Lower lobe of right lung (tissue), 2 donors: ENCODE measurements at regions not wholly inside any gene's neighbourhood (a gene's known extent, or its start where the extent isn't known, plus 50 kb on each side); places are given as distances from the start of the nearest gene placed in this dataset.

ENCODE experiments used
- ATAC-seq, 2 donors: fragments of 200-7000 bp; cut with Tn5 transposase; one replicate each; pipeline ENCODE4 v1.9.1; 2020 to 2022; ENCODE audit warnings: mild to moderate bottlenecking in 2 of 2, moderate library complexity in 2 of 2
- DNase-seq: peaks from one replicate; pipeline ENCODE4 v3.0.0-alpha.2; 2020
- H3K27ac ChIP-seq: fragments of 200-600 bp; one replicate; pipeline ENCODE4 v1.8.0; 2022
- H3K27me3 ChIP-seq: fragments of 200-600 bp; one replicate; pipeline ENCODE4 v1.8.0; 2022; ENCODE audit warnings: low read depth
- H3K36me3 ChIP-seq: fragments of 200-600 bp; one replicate; pipeline ENCODE4 v1.8.0; 2022; ENCODE audit warnings: mild to moderate bottlenecking
- H3K4me1 ChIP-seq: fragments of 200-600 bp; one replicate; pipeline ENCODE4 v1.8.0; 2022
- H3K4me3 ChIP-seq: fragments of 200-600 bp; one replicate; pipeline ENCODE4 v1.8.0; 2022; ENCODE audit warnings: mild to moderate bottlenecking
- H3K9me3 ChIP-seq: fragments of 200-600 bp; one replicate; pipeline ENCODE4 v1.8.0; 2022
- intact Hi-C: fragments of 100-400 bp; cut with DNase I; formaldehyde crosslinking; loops from one replicate; pipeline ENCODE4 v1.11.0; 2022
- TF ChIP-seq, protein P1 (sequence below): fragments of 200-600 bp; IDR thresholded peaks from one replicate; pipeline ENCODE4 v1.8.0; 2022; ENCODE audit warnings: antibody characterized with exemption, mild to moderate bottlenecking
- donor health status: DM: no; HTN: yes; CAD: no; lungs with severe emphysema.

DNA sequence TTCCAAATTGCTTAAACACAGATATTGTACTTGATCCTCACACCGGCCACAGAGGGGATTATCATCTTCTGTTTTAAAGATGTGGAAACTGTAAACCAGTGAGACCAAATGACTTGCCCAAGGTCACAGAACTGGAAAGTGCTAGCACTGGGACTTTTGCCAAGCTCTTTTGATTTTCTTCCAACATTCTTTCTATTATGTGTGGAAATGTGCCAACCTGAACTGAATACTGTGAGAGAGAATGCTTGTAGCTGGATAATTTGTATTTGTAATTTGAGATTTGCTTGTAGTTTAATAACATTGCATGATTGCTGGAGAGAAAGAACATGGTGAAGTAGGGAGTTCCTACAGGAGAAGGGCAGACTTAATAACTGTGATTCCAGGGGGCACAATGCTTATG lies 977.9 kb upstream of the NUDT12 start:
- DNase-seq (no peak), ATAC-seq (no peak)
- no peaks in the 10 kb centered on the region for H3K36me3 ChIP-seq
- H3K4me1 ChIP-seq = no peaks in the 10 kb centered on the region
- no peaks in the 10 kb centered on the region for H3K27me3 ChIP-seq
- H3K27ac ChIP-seq = no peak overlapping the region
- intact Hi-C loops = no loop called here
- no peak overlapping the region for H3K4me3 ChIP-seq
- no peaks in the 10 kb centered on the region for H3K9me3 ChIP-seq
- TF ChIP-seq, protein P1, sequence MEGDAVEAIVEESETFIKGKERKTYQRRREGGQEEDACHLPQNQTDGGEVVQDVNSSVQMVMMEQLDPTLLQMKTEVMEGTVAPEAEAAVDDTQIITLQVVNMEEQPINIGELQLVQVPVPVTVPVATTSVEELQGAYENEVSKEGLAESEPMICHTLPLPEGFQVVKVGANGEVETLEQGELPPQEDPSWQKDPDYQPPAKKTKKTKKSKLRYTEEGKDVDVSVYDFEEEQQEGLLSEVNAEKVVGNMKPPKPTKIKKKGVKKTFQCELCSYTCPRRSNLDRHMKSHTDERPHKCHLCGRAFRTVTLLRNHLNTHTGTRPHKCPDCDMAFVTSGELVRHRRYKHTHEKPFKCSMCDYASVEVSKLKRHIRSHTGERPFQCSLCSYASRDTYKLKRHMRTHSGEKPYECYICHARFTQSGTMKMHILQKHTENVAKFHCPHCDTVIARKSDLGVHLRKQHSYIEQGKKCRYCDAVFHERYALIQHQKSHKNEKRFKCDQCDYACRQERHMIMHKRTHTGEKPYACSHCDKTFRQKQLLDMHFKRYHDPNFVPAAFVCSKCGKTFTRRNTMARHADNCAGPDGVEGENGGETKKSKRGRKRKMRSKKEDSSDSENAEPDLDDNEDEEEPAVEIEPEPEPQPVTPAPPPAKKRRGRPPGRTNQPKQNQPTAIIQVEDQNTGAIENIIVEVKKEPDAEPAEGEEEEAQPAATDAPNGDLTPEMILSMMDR = no peak

DNA sequence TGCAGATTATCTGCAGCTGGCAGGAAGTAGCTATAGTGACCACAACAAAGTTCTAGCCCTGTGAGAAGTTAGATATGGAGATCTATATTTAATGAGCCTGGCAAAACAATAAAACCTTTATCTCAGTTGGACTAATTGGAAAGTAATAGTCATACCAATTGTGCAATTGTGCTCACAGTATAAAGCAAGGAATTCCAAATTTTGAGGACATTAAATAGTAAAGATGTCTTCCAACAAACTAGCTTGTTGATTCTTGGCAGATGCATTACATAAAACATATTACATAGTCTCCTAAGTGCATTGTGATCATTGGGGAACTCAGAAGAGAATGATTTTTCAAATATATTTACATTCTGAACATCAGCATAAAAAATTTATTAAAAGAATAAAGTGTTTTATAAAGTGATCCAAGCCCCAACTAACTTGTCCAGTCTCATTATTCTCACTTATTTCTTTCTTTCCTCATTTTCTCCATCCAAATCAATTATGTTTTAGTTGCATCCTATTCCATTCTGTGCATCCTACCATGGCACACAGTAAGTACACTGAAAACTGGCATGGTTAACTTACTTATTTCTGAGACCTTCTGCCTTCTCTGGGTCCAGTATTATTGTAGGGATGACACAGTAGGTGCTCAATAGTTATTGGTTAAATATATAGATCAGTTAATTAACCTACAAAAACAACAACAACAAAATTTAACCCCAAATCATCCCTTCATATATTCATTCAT lies 977.2 kb upstream of the NUDT12 start:
- TF ChIP-seq, protein P1 = no peak
- Histone ChIP-seq H3K36me3 (no peaks in the 10 kb centered on the region), H3K4me3 (no peak overlapping the region), H3K9me3 (no peaks in the 10 kb centered on the region), H3K27me3 (no peaks in the 10 kb centered on the region), H3K27ac (no peak overlapping the region), H3K4me1 (no peaks in the 10 kb centered on the region)
- intact Hi-C loops = no loop called here
- DNase-seq (no peak), ATAC-seq (no peak)

DNA sequence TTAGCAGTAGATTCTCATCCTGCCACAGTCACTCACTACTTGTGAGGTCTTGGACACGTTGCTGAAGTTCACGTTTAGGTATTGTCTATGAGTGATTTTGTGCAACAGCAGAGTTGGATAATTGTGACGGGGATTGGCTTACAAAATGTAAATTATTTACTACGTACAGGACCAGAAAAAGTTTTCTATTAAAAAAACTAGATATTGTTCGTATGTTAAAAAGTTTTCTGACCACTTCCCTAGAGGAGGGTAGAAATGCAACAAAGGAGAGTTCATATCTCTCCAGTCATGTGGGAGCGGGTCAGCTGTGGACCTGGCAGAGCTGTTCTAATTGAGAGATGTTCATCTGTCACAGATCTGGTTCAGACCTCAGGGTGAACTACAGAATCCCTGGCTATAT lies 976.1 kb upstream of the NUDT12 start:
- TF ChIP-seq, protein P1 = no peak
- DNase-seq = no peak
- Histone ChIP-seq H3K27me3 (no peaks in the 10 kb centered on the region), H3K27ac (no peak overlapping the region), H3K36me3 (no peaks in the 10 kb centered on the region), H3K4me1 (no peaks in the 10 kb centered on the region), H3K9me3 (no peaks in the 10 kb centered on the region), H3K4me3 (no peak overlapping the region)
- intact Hi-C loops = no loop called here
- ATAC-seq = no peak

DNA sequence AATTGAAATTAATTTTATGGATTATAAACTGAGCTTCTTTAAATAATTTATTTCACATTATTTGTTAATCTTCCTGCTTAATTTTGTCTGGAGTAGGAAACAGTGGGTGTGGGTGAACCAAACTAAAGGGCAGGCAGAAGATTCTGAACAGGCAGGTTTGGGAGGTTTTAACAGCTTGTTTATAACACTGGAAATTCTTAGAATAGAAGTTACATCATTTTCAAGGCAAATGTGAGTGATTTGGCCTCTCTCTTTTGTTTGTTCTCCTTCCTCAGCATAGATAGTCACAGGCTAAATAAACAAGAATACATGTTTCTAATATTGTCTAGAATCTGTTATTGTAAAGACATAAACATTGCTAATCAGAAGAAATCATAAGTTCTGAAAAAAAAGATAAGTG lies 970.9 kb upstream of the NUDT12 start:
- intact Hi-C loops = no loop called here
- TF ChIP-seq, protein P1 = no peak
- no peak for DNase-seq
- Histone ChIP-seq H3K4me3 (no peak overlapping the region), H3K27me3 (no peaks in the 10 kb centered on the region), H3K4me1 (no peaks in the 10 kb centered on the region), H3K27ac (no peak overlapping the region), H3K9me3 (no peaks in the 10 kb centered on the region), H3K36me3 (no peaks in the 10 kb centered on the region)
- no peak for ATAC-seq

DNA sequence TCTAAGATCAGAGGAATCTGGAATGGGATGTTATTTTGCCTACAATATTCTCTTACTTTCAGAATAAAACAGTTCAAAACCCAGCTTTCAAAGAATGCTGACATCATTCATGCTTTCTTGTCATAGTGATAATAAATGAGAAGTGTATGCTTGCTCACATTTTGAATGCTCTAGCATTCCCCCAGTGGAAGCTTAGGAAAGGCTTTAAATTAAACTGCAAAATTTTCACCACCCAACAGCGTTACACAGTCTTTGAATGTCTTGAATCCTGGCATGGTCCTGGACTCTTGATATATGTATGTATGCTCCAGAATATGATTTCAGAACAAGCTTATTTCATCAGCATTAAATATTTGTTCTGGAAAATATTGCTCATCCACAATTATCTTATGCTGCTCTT lies 964.3 kb upstream of the NUDT12 start:
- intact Hi-C loops = no loop called here
- ATAC-seq = no peak
- TF ChIP-seq, protein P1 = no peak

More for the DNA sequence above, 964.3 kb upstream of the NUDT12 start:
- no peak overlapping the region for H3K4me3 ChIP-seq
- H3K36me3 ChIP-seq = no peaks in the 10 kb centered on the region
- H3K4me1 ChIP-seq = no peaks in the 10 kb centered on the region
- H3K9me3 ChIP-seq = no peaks in the 10 kb centered on the region
- DNase-seq = no peak
- no peak overlapping the region for H3K27ac ChIP-seq
- no peaks in the 10 kb centered on the region for H3K27me3 ChIP-seq
